T-cell (primary cell): ENCODE measurements at regions not wholly inside any gene's neighbourhood (a gene's known extent, or its start where the extent isn't known, plus 50 kb on each side); places are given as distances from the start of the nearest gene placed in this dataset.

Source experiments
- ATAC-seq, 4 experiments: fragments of 200-7000 bp in 3 of 4; fragments of 150-1000 bp in 1 of 4; cut with Tn5 transposase; replicated peaks in 1 of 4; 1 replicate in 3 of 4; 2 replicates in 1 of 4; pipeline ENCODE4 v1.10.0; 2021; ENCODE audit warnings: moderate library complexity in 3 of 4, mild to moderate bottlenecking in 2 of 4, moderate number of reproducible peaks in 1 of 4
- CTCF ChIA-PET, 2 donors: fragments of 300-600 bp; sonication (Branson Sonifier 250); formaldehyde crosslinking; loops; one replicate each; lab custom pipeline; 2022; ENCODE audit warnings: antibody characterized with exemption in 2 of 2; lab: Charles Lee
- POLR2A ChIA-PET, 2 donors: fragments of 300-600 bp; sonication (Branson Sonifier 250); formaldehyde crosslinking; loops; one replicate each; lab custom pipeline; 2022; ENCODE audit warnings: antibody characterized with exemption in 2 of 2; lab: Charles Lee
- DNase-seq, 35 experiments: peaks; one replicate each; pipeline versions ENCODE4 v3.0.0 to v3.0.0-alpha.2; 2013 to 2023
- H3K27ac ChIP-seq: one replicate; pipeline ENCODE4 v1.5.1; 2013; ENCODE audit warnings: low read length
- H3K27me3 ChIP-seq, 2 experiments: replicated peaks in 1 of 2; 1 replicate in 1 of 2; 2 replicates in 1 of 2; pipeline versions ENCODE4 v1.6.1 to v1.7.0; 2013; ENCODE audit warnings: low read length in 1 of 2, mixed read lengths in 1 of 2; ENCODE audit not compliant: control insufficient read depth in 2 of 2, insufficient read depth in 2 of 2; ENCODE audit errors: extremely low read depth in 1 of 2
- H3K36me3 ChIP-seq, 2 donors: 1 replicate in 1 of 2; 2 replicates in 1 of 2; pipeline versions ENCODE4 v1.6.1 to v1.7.0; 2013; ENCODE audit warnings: low read length in 1 of 2; ENCODE audit not compliant: control insufficient read depth in 2 of 2, insufficient read depth in 1 of 2; ENCODE audit errors: extremely low read depth in 1 of 2
- H3K4me1 ChIP-seq, 2 experiments: 1 replicate in 1 of 2; 2 replicates in 1 of 2; pipeline versions ENCODE4 v1.6.1 to v1.7.0; 2013; ENCODE audit warnings: low read length in 2 of 2, mixed read lengths in 1 of 2; ENCODE audit not compliant: insufficient read depth in 2 of 2, control insufficient read depth in 1 of 2; ENCODE audit errors: extremely low read depth in 1 of 2
- H3K4me3 ChIP-seq, 2 donors: 1 replicate in 1 of 2; 2 replicates in 1 of 2; pipeline versions ENCODE4 v1.5.1 to v1.7.0; 2013; ENCODE audit warnings: mild to moderate bottlenecking in 2 of 2, low read length in 1 of 2, moderate library complexity in 1 of 2; ENCODE audit not compliant: control insufficient read depth in 1 of 2; ENCODE audit errors: extremely low read depth in 1 of 2
- H3K9me3 ChIP-seq: 2 replicates; pipeline ENCODE4 v1.7.0; 2013
- H3K27ac Mint-ChIP-seq, 2 donors: one replicate each; pipeline ENCODE4 v1.8.0; 2020 to 2021; ENCODE audit warnings: mild to moderate bottlenecking in 2 of 2, mixed read lengths in 2 of 2
- H3K27me3 Mint-ChIP-seq, 2 donors: one replicate each; pipeline ENCODE4 v1.8.0; 2021 to 2022; ENCODE audit warnings: mixed read lengths in 2 of 2
- H3K36me3 Mint-ChIP-seq: one replicate; pipeline ENCODE4 v1.8.0; 2021; ENCODE audit warnings: mixed read lengths
- H3K4me1 Mint-ChIP-seq, 3 donors: one replicate each; pipeline ENCODE4 v1.8.0; 2020 to 2022; ENCODE audit warnings: mixed read lengths in 3 of 3, mild to moderate bottlenecking in 1 of 3
- H3K4me3 Mint-ChIP-seq, 3 donors: one replicate each; pipeline ENCODE4 v1.8.0; 2020 to 2022; ENCODE audit warnings: mild to moderate bottlenecking in 3 of 3, mixed read lengths in 3 of 3, moderate library complexity in 3 of 3
- H3K9me3 Mint-ChIP-seq, 3 donors: one replicate each; pipeline ENCODE4 v1.8.0; 2020 to 2022; ENCODE audit warnings: mixed read lengths in 3 of 3
- WGBS: methylation state at CpG from one replicate; pipeline ENCODE4 v1.1.5; 2013; ENCODE audit warnings: missing lambda C conversion rate; ENCODE audit not compliant: insufficient coverage; 5-methylcytosine and 5-hydroxymethylcytosine counted together

- no peaks in the 10 kb centered on the region for H3K27me3 Mint-ChIP-seq
Measured at GRCh38 chr3:55283441-55283925, 203.6 kb downstream of the WNT5A start.

DNA sequence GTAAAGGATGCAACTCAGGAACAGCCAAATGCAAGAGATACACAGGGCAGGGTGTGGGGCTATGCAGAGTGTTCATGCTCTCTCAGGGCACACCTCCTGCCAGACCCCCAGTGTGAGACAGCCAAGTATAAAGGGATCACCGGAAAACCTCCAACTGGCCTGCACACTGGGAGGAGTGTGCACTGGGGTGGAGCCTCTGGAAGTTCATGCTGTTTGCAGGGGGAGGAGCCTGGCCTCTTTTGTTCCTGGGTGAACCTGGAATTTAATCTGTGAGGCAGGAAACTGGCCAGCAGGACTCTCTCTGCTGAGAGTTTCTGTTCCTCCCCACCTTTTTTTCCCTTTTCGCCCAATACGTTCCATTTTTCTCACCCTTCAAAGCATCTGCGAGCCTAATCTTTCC is 204.1 kb downstream of the WNT5A start:
- H3K4me1 ChIP-seq, result no peaks in the 10 kb centered on the region
- no peaks in the 10 kb centered on the region for H3K27me3 ChIP-seq
- POLR2A ChIA-PET, result no interaction called here
- Mint-ChIP-seq H3K27ac (no peak overlapping the region), H3K27me3 (no peaks in the 10 kb centered on the region), H3K4me1 (no peaks in the 10 kb centered on the region), H3K36me3 (no peaks in the 10 kb centered on the region), H3K4me3 (no peak overlapping the region), H3K9me3 (peaks cover 3 to 8% (median 5%) of the 10 kb centered on the region in 3 donors)
- 83% methylated on average over 1 of the region's 4 CpGs for WGBS
- H3K9me3 ChIP-seq, result no peaks in the 10 kb centered on the region
- DNase-seq (no peak), ATAC-seq (no peak)
- H3K27ac ChIP-seq, result no peak overlapping the region
- CTCF ChIA-PET, result no interaction called here
- no peak overlapping the region for H3K4me3 ChIP-seq
- H3K36me3 ChIP-seq, result no peaks in the 10 kb centered on the region

More at GRCh38 chr3:55283441-55283925, 203.6 kb downstream of the WNT5A start:
- ChIA-PET POLR2A (no interaction called here), CTCF (no interaction called here)
- no peaks in the 10 kb centered on the region for H3K27me3 ChIP-seq
- no peak for ATAC-seq
- DNase-seq, result no peak
- no peak overlapping the region for H3K27ac Mint-ChIP-seq
- H3K4me1 ChIP-seq, result no peaks in the 10 kb centered on the region
- no peak overlapping the region for H3K4me3 Mint-ChIP-seq
- no peak overlapping the region for H3K27ac ChIP-seq
- H3K9me3 Mint-ChIP-seq, result peaks cover 3 to 8% (median 5%) of the 10 kb centered on the region in 3 donors
- H3K4me1 Mint-ChIP-seq, result no peaks in the 10 kb centered on the region
- no peaks in the 10 kb centered on the region for H3K36me3 Mint-ChIP-seq
- no peaks in the 10 kb centered on the region for H3K9me3 ChIP-seq
- H3K4me3 ChIP-seq, result no peak overlapping the region
- H3K36me3 ChIP-seq, result no peaks in the 10 kb centered on the region
- no CpG with 5 or more reads among the region's 2 CpGs for WGBS

- H3K27ac ChIP-seq, result no peak overlapping the region
- H3K4me3 Mint-ChIP-seq, result no peak overlapping the region
- CTCF ChIA-PET, result no interaction called here
- ATAC-seq, result no peak
- no peak for DNase-seq
- peaks cover 0 to 3% of the 10 kb centered on the region in 2 donors for H3K27me3 Mint-ChIP-seq
- H3K4me3 ChIP-seq, result no peak overlapping the region
- H3K36me3 Mint-ChIP-seq, result no peaks in the 10 kb centered on the region
- H3K4me1 ChIP-seq, result no peaks in the 10 kb centered on the region
- no peaks in the 10 kb centered on the region for H3K36me3 ChIP-seq
- H3K4me1 Mint-ChIP-seq, result no peaks in the 10 kb centered on the region
- WGBS, result 80% methylated on average over 1 of the region's 2 CpGs
- no peaks in the 10 kb centered on the region for H3K27me3 ChIP-seq
- peaks cover 0 to 8% (median 2%) of the 10 kb centered on the region in 3 donors for H3K9me3 Mint-ChIP-seq
- POLR2A ChIA-PET, result no interaction called here
- no peaks in the 10 kb centered on the region for H3K9me3 ChIP-seq
- no peak overlapping the region for H3K27ac Mint-ChIP-seq
Measured at GRCh38 chr3:55272031-55272645, 215.0 kb downstream of the WNT5A start.

- POLR2A ChIA-PET, result no interaction called here
- CTCF ChIA-PET, result interaction anchor here in 1 of 2 donors (0.6 kb wide), 1 partner anchor 726 kb away, joined by 3 read pairs; no protein-coding TSS in a partner anchor
- Histone ChIP-seq H3K4me3 (no peak overlapping the region), H3K27ac (no peak overlapping the region), H3K27me3 (no peaks in the 10 kb centered on the region), H3K4me1 (no peaks in the 10 kb centered on the region), H3K36me3 (no peaks in the 10 kb centered on the region), H3K9me3 (no peaks in the 10 kb centered on the region)
- whole genome bisulfite sequencing, result 5% methylated on average over 2 of the region's 4 CpGs
- H3K4me1 Mint-ChIP-seq, result no peaks in the 10 kb centered on the region
- DNase-seq (no peak), ATAC-seq (no peak)
- no peak overlapping the region for H3K27ac Mint-ChIP-seq
- H3K9me3 Mint-ChIP-seq, result peaks cover 0 to 8% (median 2%) of the 10 kb centered on the region in 3 donors
- H3K27me3 Mint-ChIP-seq, result peaks cover 0 to 3% of the 10 kb centered on the region in 2 donors
- H3K4me3 Mint-ChIP-seq, result no peak overlapping the region
- H3K36me3 Mint-ChIP-seq, result no peaks in the 10 kb centered on the region
Measured at GRCh38 chr3:55271549-55271948, 215.6 kb downstream of the WNT5A start.

- ChIA-PET POLR2A (no interaction called here), CTCF (interaction anchor here in 1 of 2 donors (0.6 kb wide), 1 partner anchor 727 kb away, joined by 3 read pairs; no protein-coding TSS in a partner anchor)
- H3K36me3 ChIP-seq, result no peaks in the 10 kb centered on the region
- H3K27me3 ChIP-seq, result no peaks in the 10 kb centered on the region
- no peak overlapping the region for H3K4me3 ChIP-seq
- no peak for DNase-seq
- no peaks in the 10 kb centered on the region for H3K4me1 ChIP-seq
- Mint-ChIP-seq H3K9me3 (peaks cover 0 to 8% (median 2%) of the 10 kb centered on the region in 3 donors), H3K27me3 (peaks cover 0 to 3% of the 10 kb centered on the region in 2 donors), H3K36me3 (no peaks in the 10 kb centered on the region), H3K4me3 (no peak overlapping the region), H3K27ac (no peak overlapping the region), H3K4me1 (no peaks in the 10 kb centered on the region)
- ATAC-seq, result no peak
- H3K27ac ChIP-seq, result no peak overlapping the region
- H3K9me3 ChIP-seq, result no peaks in the 10 kb centered on the region
- 0% methylated on average over 1 of the region's 3 CpGs for WGBS
Measured at GRCh38 chr3:55270976-55271375, 216.1 kb downstream of the WNT5A start.

GRCh38 chr3:55269636-55270035 is 217.5 kb downstream of the WNT5A start:
- Histone ChIP-seq H3K27me3 (no peaks in the 10 kb centered on the region), H3K27ac (no peak overlapping the region), H3K4me3 (no peak overlapping the region), H3K36me3 (no peaks in the 10 kb centered on the region), H3K9me3 (no peaks in the 10 kb centered on the region), H3K4me1 (no peaks in the 10 kb centered on the region)
- DNase-seq (no peak), ATAC-seq (no peak)
- Mint-ChIP-seq H3K27ac (peak overlapping the region in 1 of 2 donors; percentile 16), H3K4me1 (no peaks in the 10 kb centered on the region), H3K9me3 (peaks cover 0 to 8% (median 2%) of the 10 kb centered on the region in 3 donors), H3K36me3 (no peaks in the 10 kb centered on the region), H3K4me3 (no peak overlapping the region), H3K27me3 (peaks cover 0 to 3% of the 10 kb centered on the region in 2 donors)
- ChIA-PET CTCF (no interaction called here), POLR2A (no interaction called here)
- WGBS, result 80% methylated on average over 3 of the region's 4 CpGs
